ENCODE measurements at regions not wholly inside any gene's neighbourhood (a gene's known extent, or its start where the extent isn't known, plus 50 kb on each side); places are given as distances from the start of the nearest gene placed in this dataset.

GRCh38 chr5:112625689-112626438, 111.8 kb upstream of the APC start:
- DNase-seq (ENCODE audit: low read depth) = no peak

DNA sequence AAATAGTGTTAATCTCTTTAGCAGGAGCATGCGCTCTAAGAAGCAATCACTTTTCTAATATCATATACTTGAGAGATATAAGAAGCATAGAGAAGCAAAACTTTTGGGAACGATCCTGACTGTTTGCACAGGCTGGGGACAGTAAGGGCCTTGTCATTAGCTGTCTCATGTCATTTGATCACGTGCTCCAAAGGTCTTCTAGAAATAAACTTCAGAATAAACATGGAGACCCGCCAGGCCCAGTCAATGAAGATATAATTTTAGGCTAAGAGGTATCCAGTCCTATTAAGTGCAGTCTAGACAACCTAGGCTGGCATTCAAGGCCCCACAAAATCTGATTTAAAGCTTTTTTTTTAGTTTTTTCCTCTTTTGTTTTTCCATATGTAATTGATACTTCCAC, 111.0 kb upstream of the APC start:
- no peak for DNase-seq (ENCODE audit: low read depth)

DNA sequence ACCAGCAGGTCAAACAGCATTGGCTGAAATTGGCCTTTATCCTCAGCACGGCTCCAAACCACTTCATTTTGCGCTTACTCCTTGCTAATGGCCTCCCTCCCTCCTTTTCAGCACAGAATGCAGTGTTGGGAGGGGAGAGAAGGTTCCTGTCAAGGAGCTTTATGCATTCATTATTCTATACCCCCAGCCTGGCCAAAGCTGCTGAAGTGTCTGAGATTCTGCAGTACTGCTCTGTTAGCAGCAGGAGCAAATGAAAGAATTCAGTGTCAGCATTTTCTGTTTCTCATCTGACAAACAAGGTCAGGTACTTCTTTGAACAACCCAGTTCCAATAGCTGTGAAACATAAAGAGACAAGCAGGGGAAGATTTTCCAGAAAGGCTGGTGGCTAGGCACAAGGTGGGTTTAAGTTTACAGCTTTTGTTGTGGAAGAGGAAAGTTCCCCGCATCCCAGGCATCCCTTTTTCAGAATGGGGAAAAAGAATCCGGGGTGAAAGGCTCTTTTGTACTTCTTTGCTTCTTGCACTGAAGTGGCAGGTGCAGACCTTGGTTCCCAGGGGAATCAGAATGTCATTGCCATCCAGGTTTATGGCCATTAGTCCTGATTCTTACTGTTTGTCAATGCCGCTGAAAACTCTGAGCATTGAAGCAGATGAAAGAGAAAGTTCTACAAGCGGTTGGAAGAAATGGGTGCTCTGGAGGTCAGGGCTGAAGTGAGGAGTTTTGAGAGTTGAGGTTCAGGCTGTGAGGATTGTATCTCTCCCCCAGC, 109.3 kb upstream of the APC start:
- no peak for DNase-seq (ENCODE audit: low read depth)

GRCh38 chr5:112630246-112631009, 107.3 kb upstream of the APC start:
- DNase-seq (ENCODE audit: low read depth) = no peak

- no peak for DNase-seq (ENCODE audit: low read depth)
Observed at GRCh38 chr5:112634166-112634565, 103.5 kb upstream of the APC start.

- no peak for DNase-seq (ENCODE audit: low read depth)
Observed at GRCh38 chr5:112634796-112635195, 102.9 kb upstream of the APC start.

- no peak for DNase-seq (ENCODE audit: low read depth)
Observed at GRCh38 chr5:112635276-112635675, 102.4 kb upstream of the APC start.

DNA sequence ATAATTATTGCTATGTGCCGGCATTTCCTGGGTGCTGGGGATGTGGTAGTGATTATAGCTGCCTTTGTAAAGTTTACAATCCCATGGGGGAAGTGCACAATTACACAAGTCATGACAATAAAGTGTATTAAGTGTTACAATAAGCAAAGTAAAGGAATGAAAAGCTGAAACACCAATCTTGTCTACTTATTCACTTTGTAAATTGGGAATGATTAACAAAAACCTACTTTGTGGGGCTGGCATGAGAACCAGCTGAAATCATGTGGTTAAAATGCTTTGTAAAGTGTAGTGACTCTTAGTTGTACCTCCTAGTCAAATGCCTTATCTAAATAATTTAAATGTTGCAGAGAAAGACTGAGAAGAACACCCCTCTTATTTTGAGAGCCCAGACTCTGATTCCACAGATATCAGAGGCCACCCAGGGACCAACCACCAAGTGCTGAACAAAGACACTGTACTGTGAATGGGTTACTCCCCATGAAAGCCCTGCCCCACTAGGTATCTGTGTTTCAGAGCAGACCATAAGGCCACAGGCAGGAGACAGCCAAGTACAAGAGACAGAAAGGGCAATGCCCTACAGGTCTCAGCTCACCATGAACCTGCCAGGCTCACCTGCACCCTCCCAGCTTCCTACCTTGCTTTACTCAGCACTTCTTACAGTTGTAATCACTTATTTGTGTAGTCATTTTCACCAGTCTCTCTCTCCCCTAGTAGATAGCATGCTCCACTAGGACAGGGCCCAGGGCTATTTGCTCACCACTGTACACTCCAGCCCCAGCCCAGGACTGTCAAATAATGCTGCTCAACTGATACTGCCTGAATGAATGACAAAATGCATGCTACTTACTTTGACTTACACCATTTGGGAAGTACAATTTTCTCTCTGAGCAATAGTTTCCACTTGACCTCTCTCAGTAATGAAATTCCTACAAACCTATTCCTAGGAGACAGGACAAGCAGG, 101.6 kb upstream of the APC start:
- DNase-seq (ENCODE audit: low read depth) = no peak

- DNase-seq (ENCODE audit: low read depth) = no peak
Observed at GRCh38 chr5:112636751-112637150, 100.9 kb upstream of the APC start.

DNA sequence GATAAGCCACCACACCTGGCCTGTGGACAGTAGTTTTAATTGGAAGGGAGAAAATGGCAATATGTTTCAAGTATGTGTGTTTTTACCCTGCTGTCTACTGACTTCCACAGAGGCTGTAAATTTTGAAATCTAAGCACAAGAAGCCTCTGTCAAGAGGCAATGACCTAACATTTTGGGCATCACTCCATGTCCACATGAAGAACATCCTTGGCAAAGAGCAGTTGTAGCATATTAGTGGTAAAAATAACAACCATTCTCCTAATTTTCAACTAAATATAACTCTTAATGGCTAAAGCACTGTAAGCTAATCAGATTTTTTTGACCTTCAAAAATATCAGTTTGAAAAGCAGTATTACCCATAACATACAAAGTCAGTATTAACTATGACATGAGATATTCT, 100.3 kb upstream of the APC start:
- DNase-seq (ENCODE audit: low read depth) = no peak

DNA sequence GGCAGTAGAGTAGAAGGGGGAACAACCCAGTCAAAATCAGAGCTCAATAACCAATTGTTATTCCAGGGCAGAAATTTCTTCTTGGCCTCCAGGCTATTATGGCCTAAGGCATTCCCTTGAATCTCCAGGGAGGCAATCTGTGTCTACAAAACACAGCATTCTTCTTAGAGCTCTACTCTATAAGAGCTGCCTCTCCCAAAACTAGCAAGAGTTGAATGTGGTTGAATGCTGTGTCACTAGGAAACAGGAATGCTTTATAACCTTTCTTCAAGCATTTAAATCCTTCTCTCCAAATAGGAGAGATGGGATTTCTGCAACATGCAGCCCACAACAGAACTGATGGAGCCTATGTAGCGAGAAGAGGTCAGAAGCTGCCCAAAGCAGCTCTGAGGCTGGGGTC, 97.1 kb upstream of the APC start:
- DNase-seq (ENCODE audit: low read depth) = no peak

GRCh38 chr5:112641515-112642110, 96.1 kb upstream of the APC start:
- DNase-seq (ENCODE audit: low read depth) = no peak

DNA sequence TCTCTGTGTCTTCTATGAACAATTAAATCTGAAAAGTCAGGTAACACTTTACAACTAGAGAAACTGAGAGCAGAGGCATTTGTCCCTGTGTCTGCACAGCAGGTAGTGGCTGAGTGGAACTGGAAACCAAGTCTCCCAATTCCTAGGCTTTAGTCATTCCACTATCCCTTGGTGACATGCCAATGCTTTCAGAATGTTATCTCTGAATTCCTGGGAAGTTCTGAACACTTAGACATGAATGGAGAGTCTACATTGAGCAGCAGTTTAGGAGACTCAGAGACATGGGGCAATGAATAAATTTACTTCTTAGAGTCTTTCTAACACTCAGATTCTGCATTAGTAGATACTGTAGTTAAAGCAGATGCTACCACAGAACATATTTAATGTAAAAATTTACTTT, 94.8 kb upstream of the APC start:
- no peak for DNase-seq (ENCODE audit: low read depth)

DNA sequence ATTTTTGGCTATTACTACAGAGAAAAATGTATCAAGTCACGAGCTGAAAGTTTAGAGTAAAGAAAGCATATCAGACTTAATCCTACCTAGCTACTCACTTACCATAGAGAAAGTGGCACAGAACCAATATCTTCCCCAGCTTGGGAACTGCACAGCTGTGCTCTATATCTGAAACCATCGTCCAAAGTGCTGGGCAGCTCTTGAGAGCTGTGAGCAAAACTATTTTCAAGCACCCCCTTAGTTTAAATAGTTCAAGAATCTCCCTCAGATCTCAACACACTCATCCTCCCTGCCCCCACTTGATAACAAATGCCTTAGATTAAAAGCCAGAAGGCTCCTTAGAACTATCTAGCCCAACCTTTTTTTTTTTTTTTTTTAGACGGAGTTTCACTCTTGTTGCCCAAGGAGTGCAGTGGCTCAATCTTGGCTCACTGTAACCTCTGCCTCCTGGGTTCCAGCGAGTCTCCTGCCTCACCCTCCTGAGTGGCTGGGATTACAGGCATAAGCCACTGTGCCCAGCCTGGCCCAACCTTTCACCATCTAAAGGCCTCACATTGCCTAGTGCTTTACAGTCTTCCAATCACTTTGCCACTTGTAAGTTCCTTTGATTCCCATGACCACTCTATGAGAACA, 94.2 kb upstream of the APC start:
- no peak for DNase-seq (ENCODE audit: low read depth)

DNA sequence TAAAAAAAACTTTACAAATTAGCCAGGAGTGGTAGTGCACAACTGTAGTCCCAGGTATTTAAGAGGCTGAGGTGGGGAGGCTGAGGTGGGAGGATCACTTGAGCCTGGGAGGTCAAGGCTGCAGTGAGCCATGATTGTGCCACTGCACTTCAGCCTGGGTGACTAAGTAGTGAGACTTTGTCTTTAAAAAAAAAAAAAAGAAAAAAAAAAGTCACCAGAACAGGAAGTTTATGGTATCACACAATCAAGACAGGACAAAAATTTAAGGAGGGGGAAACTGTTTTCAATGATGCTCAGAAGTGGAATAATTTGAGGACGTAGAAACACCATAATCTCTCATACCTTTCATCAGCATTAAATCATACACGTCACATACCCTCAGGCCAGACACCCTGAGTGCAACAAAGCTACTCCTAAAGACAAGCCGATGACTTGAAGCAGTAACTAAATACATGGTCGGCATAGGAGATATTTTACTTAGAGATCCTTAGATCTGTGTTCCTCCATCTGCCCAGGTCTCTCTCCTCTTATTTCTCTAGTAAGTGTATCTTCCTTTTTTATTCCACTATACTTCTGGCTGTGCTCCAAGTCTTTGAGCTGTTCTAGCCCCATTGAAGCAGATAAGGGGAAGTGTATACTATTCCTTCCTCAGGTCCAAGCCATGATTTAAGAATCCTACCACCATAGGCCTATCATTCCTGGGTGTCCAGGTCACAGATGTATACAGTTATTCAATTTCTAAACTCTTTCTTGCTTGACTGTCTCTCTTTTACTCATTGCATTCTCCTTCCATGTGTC, 91.3 kb upstream of the APC start:
- DNase-seq (ENCODE audit: low read depth) = peak; percentile 13

DNA sequence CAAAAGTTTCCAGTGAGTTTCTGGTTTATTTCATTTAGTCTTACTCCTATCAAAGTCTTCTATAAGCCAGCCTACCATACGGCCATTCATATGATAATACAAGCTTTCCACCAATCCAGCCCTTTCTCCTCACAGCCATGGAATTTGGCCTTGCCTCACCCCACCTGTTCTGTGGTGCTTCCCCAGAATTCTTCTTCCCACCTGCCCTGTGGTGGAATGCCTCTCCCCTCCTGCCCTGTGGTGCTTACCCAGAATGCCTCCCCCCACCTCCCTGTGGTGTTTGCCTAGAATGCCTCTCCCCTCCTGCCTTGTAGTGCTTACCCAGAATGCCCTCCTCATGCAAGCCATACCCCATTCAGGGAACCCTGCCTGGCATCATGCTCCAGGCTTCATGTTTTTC, 90.3 kb upstream of the APC start:
- DNase-seq (ENCODE audit: low read depth) = no peak

GRCh38 chr5:112648264-112648663, 89.4 kb upstream of the APC start:
- no peak for DNase-seq (ENCODE audit: low read depth)

DNA sequence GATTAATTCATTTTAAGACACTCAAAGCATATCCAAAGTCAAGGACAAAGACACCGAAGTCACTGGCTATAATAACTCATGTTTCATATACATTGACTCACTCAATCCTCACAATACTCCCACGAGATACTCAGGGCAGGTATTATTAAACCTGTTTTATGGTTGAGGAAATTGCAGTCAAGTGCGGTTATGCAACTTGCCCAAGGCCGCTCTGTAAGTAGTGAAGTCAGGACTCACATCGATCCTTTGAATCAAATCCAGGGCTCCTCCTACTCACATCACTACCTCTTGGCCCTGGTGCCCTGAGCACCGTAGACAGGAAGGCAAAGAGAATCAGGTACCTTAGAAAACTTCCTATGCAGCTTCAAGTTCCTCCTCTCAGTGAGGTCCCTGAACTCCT, 87.8 kb upstream of the APC start:
- DNase-seq (ENCODE audit: low read depth) = no peak

GRCh38 chr5:112653638-112654205, 84.0 kb upstream of the APC start:
- DNase-seq (ENCODE audit: low read depth) = no peak
